T-helper 2 cell treated with Interferon-gamma antibody and Interleukin-4, amounts not matched to agents 100 ng/mL and 5 ng/mL, for 36 hours (primary cell): ENCODE measurements at regions not wholly inside any gene's neighbourhood (a gene's known extent, or its start where the extent isn't known, plus 50 kb on each side); places are given as distances from the start of the nearest gene placed in this dataset.

Experiments used
- intact Hi-C: fragments of 100-400 bp; cut with micrococcal nuclease; formaldehyde crosslinking; loops from one replicate; pipeline ENCODE4 v1.15.1; 2023

DNA sequence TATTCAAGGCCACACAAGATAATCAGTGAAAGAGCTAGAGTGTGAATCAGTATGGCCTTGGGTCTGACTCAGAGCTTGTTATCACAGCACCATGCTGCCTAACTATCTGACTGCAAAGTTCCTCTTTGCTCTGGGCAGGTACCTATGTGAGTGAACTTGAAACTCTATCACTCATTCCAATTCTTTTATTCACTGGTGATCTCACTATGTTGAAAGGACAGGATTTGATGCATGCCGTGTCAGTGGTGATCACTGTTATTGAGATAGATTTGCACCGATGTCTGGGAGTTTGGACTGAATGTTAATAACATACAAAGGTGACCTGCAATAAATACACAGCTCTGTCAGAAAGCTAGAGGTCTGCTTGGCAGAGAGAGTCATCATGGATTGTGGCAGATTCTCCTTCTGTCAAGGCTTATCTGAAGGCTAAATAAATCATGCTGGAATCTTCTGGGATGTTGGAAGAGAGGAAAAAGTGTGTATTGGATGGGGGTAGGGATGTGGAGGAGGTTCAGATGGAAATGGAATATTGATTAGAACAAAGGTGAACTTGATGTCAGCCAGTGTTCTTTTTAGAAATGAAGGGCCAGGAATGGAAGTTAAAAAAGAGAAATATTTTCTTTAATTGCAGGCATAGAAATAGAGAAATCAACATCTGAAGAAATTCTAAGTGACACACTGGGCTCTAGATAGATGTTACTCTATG, 91.8 kb upstream of the TNC start:
- intact Hi-C loops, result no loop called here

DNA sequence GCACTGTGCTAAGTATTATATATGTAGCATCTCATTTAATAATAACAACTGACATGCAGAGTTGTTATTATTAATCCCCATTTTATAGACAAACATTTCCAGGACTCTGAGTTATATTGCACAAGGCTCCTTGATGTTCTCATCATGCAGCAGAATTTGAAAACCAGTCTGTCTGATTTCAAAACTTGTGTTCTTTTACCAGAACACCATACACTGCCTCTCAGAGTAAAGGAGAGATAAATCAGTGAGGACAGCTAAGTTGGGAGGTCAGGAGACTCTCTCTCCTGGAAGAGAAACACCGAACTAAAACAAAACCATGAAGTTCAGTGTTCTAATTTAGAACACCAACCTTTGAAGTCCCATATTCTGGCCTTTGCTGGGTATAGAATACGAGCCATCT, 92.7 kb upstream of the TNC start:
- intact Hi-C loops, result no loop called here

DNA sequence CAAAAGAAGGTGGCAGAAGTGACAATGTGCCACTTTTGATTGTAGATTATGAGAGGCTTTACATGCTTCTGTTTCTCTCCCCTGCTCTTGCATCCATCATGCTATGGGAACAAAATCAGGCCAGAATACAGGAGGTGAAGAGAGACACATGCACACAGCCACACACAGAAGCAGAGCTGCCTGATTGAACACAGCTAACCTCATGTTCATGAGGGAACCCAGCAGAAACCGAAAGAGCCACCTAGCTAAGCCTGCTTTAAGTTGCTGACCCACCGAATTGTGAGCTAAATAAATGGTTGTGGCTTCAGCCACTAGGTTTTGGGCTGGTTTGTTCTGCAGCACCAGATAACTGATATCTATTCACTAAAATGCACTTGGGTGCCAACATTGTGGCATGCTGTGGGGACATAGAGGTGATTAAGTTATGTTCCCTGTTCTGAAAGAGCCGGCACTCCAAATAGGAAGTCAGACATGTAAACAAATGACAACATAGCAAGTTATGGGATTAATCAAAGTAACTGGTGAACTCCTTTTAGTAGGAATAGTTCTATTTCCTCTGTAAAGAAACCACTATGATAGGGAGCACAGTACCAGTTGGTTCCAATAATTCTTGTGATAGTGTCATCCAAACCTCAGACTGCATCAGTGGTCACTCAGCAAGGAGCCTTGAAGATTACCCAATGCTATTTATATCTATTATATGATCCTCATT, 93.6 kb upstream of the TNC start:
- intact Hi-C loops, result no loop called here

DNA sequence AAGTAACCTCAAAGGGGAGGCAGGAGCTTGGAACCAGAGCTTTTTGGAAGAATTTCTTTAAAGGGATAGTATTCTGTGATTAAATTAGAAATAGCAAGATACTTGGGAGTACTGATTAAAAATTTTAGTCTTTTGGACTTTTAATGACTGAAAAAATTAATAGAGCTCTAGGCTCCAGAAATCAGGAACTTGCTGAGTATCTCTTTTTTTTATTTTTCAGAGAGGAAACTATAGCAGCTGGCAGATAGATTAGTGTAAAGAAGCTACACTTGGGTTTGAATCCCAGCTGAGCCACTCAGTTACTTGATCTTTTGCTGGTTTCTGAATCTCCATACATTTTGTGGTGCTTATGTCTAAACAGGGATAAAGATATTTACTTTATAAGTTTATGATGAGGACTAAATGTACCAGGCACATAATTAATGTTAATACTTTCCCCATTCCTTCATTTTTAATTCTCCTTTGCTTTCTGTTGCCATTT, 94.2 kb upstream of the TNC start:
- intact Hi-C loops, result no loop called here

DNA sequence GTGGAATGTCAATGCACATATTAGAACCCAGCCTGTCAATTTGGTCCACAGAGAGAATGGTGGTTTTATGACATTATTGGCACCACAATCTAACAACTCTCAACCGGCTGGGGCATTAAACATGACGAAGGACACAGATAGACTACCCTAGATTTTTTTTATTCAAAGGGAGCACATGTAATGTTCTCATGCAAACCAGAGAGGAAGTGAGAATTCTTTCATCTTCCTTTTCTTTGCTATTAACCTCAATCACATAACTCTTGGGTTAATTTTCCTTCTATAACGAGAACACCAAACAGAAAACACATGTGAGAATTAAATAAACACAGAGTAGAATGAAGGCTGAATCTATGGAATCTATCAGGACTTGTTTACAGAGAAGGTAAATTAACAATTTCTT, 94.9 kb upstream of the TNC start:
- intact Hi-C loops, result no loop called here

DNA sequence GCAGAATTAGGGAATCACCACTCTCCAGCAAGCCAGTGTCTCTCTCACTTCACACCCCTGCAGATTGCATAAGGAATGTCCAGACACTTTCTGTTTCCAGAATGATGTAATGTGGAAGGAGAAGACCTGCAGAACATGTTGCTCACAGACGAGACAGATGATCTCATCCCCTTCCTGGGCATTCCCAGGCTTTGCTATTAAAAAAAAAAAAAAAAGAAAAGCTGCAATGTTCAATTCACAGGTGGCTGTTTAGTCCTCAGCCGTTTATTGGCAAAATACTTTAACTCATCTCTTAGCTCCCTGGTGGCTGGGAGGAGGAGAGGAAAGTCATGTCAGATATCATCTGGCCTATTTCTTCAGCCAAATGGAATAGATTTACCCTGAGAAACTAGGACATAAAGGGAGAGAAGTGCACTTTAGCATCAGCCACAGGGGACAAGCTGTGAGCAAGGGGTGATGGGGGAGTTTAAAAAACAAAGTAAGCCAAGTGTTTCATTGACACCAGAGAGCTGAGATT, 95.9 kb upstream of the TNC start:
- intact Hi-C loops, result no loop called here

DNA sequence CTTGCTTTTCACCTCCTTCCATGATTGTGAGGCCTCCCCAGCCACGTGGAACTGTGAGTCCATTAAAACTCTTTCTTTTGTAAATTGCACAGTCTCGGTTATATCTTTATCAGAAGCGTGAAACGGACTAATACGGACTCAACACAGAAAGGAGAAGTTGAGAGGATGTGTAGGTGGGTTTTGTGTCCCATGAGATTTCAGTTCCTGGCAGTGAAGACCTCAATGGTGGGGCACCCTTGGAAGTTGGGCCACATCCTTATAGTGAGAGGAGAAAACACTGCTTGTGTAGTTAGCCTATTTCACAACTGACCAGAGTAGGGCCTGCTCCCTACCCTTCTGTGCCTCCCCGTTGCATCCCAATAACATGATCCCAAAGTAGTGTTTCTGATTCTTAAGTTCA, 98.9 kb upstream of the TNC start:
- intact Hi-C loops, result no loop called here

DNA sequence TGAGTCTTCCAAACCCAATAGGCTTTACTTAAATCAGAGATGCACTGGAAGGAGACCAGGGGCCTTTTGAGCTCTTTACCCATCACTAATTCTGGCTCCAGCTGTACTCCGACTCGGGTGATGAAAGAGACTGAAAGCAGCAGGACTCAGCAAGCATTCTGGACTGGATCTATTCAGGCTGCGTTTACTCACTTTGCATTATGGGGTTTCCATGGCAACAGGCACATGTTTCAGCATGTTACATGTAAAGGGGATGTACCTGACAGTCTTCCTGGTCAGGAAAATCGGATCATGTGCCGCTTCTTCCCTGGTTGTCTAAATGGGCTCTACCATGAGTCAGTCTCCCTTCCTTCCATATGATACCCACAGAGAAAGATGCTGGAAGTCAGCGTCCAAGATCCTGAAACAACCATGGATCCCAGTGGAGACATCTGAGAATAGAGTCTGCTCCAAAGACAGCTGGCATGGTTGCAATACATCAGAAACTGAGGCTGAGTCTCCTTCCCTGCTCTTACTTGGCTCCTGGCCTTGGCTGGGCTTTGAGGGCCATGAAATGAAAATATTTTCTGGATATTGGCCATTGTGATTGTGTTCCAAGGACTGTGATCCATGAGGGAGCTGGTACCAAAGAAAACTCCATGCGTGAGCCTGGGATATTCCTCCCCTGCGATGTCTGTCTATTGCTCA, 102.5 kb upstream of the TNC start:
- intact Hi-C loops, result no loop called here

DNA sequence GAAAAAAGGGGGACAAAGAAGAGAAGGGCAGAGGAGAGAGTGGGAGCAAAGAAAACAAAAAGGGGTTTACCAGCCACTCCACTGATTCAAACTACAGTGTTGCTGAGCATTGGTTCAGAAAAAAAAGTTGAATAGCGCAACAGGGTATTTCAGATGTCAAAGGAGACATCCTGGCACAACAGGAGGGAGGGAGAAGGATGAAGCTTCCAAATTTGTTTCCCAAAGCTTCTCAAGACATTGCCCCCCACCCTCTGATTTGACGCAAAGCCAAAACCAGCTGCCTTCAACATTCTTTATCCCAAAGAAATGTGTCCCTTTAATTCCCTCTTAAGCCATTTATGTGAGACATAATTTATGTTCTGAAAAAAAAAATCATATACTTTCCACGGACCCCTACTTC, 105.5 kb upstream of the TNC start:
- intact Hi-C loops, result no loop called here

DNA sequence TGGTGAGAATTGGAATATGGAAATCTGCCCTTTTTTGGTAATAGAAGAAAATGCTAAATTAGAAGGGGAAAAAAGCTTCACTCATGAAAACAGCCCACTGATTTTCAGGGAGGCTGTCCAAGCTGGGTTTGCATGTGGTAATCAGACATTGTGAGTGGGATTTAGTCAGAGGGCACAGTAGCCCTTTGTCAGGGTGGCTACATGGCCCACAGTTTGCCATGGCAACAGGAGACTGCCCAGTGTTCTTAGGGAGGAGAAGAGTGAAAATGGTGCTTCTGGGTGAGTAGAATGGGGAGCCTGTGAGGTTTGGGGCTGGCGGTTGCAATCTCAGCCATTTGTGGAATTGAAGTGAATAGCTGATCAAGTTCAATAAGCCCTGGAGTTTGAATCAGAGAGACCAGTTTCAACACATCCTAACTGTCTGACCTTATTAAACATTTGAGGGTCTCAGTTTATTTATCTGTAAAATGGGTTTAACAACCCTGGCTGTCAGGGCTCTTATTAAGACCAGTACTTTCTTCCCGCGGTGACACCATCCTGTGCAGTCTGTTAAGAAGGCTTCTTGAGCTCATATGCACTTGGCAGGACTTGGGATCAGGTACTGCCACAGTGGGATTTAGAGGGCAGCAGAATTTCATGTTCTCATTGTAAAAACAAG, 107.6 kb upstream of the TNC start:
- intact Hi-C loops, result no loop called here

DNA sequence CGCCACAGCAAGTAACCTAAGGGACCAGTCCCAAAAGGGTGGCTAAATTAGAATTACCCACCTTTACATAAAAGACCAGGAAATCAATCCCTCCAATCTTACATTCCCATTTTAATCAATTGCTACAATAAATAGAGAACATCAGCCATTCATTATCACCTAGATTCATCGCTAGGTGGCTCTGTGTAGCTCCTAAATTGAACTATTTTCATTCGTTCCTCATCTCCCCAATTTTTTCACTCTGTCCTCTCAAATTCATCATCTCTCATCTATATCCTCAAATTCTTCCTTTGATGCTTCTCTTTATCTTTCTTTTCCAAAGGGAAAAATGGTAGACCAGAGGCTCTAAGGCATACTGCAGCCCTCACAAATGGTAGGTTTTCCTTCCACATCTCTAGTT, 108.2 kb upstream of the TNC start:
- intact Hi-C loops, result no loop called here

DNA sequence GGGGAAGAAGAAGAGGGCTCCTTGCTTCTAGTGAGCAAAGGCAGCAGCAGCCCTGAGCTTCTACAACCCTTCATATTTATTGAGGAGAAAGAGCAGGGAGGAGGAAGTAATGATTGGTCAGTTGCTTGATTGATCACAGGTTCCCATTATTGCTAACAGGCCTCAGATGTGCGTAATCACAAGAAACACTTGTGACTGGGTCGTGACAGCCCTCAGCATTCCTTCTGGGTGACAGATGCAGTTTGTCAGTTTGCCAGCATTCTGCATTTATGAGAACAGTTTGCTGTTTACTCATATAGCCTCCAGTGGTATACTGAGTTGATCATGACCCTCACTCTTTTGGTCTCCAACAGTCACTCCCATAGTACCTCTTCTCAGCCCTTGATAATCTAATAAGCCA, 111.5 kb upstream of the TNC start:
- intact Hi-C loops, result no loop called here

DNA sequence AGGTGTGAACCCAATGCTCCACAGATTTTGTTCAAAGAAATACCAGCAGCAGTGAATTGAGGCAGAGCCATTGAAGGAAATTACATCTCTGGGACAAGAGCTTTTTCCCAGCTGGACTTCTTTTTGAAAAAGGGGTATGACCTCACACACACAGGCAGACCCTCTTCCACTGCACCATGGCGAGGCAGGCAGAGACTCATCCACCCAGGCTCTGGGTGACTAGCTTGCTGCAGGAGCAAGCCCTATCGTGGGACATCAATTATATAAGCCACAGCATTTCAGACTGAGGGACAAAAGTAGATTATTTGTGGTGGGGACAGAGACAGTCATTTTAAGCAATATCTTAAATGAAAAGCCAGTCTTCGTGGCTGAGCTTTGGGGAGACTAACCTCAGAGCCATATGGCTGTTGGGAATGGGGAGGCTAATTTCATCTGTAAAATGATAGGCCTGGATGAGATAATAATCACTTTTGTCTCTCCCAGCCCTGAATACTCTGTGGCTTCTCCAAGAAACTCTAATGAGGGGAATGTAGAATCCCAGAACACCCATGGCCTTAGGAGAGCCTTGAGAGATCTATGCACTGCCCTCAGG, 113.1 kb upstream of the TNC start:
- intact Hi-C loops, result no loop called here

DNA sequence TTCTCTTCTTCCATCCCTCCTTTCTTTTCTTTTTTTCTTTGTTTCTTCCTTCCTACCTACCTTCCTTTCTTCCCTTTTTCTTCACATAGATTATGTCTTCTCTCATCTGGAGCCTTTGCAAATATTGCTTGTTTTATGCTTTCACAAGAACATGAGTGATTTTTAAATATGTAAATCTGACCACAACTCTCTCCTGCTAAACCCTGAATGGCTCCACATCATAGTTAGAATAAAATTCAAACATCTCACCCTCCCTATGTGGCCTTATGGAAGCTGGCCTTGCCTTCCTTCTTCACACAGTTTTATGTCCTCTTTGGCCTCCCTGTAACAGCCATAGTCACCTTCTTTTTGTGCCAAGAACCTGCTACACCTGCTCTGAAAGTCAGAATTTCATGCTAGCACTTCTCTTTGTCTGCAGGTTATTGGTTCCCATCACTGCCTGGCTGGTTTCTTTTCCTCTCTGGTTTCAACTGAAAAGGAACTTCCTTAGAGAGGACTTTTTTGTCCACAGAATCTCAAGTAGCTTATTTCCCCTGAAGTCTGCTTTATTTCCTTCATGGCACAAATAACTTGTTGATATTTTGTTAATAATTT, 114.3 kb upstream of the TNC start:
- intact Hi-C loops, result no loop called here

DNA sequence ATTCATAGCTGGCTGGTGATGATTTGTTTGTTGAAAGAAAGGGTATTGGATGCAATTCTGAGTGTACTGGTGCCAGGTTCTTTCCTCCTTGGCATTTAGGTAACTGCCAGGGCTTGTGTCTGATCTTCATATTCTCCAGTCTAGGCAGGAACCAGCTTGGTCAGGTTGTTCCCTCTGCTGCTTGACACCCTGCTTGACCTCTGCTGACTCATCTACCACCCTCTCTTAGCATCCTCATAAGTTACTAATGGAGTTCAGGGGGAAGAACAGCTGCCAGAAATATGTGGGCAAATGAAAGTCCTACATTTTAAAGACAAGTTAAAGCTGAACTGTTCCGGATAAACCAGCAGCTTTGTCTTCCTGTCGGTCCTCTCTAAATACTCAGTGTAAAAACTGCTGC, 116.1 kb upstream of the TNC start:
- intact Hi-C loops, result no loop called here

DNA sequence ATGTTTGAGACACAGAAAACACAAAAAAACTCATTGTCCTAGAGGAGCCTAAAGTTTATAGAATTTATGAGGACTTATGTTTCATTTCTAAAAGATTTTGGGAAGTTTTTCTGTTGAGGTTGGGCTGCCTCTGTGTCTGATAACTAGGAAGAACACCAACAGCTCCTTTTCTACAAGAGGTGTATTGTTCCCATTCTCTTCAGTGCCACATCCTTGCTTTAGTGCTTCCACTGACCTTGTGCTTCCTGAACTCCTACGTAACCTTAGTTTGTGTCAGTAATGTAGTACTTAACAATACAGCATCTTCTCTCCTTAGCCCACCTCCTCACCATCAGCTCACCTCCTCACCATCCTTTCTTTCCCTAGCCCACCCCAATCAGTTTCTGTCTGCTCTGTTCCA, 117.3 kb upstream of the TNC start:
- intact Hi-C loops, result no loop called here

DNA sequence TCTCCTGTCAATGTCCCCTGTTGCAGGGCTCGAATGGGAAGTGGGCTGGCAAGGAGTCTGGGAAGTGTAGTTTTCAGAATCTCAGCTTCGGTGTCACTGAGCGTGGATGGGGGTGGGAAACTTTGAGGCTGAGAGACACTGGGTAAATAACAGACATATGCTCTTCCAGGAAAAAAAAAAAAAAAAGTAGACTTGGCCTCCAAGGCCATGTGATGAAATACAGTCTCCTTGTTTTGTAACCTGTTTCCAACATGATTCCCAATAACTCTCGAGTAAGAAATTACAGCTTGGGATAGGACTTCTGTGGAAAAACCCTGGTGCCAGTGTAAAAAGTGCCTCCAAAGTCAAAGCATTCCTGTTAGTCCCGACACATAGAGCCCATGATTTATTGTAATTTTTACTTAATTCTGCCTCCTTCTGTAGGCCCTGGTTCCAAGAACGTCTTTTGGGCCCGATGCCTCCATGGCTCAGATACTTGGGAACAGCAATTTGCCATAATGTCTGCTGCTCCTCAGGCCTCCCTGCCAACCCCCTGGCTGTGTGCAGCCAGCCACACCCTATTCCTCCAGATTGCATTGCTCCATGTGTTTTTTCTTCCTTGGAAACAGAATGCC, 119.5 kb upstream of the TNC start:
- intact Hi-C loops, result no loop called here

DNA sequence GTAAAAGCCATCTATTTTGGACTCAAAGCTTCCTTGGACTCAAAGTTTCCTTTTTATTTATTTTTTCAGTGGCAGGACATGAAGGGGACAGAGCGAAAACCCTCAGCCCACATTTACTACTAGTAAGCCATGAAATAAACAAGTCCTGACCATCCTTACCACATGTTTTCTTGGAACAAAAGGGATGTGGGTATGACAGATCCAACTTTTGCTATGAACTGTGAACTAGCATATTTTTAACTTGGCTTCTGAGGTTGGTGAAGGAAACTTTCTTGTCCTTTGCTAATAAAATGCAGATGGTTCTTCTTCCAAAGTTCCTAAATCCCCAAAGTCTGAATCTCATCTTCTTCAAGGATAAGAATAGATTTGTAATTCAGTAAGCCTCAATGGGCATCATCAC, 122.7 kb upstream of the TNC start:
- intact Hi-C loops, result no loop called here

DNA sequence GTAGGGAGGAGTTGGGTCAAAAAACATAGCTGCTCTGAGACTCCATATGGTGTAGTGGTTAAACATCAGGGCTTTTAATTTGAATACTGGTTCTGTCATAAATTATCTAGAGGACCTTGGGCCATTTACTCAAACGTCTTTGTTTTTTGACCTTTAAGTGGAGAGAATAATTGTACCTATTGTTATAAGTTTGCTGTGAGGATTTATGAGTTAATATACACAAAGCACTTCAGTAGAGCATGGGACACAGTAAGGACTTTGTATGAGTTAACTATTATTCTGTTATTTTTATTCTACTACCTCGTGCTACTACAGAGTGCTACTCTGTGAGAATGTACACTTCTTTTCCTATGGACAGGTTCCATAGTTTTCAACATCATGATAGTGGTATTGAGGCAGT, 123.7 kb upstream of the TNC start:
- intact Hi-C loops, result no loop called here

DNA sequence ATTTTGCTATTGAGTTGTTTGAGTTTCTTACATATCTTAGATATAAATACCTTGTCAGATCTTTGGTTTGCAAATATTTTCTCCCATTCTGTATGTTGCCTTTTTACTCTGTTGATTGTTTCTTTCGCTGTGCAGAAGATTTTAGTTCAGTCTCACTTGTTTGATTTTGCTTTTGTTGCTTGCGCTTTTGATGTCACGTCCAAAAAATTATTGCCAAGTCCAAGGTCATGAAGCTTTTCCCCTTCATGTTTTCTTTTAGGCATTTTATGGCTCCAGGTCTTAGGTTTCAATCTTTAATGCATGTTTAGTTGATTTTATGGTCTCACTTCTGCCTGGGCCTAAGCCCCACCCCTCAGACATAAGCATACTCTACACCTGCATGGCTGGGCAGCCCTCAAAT, 131.5 kb upstream of the TNC start:
- intact Hi-C loops, result no loop called here

DNA sequence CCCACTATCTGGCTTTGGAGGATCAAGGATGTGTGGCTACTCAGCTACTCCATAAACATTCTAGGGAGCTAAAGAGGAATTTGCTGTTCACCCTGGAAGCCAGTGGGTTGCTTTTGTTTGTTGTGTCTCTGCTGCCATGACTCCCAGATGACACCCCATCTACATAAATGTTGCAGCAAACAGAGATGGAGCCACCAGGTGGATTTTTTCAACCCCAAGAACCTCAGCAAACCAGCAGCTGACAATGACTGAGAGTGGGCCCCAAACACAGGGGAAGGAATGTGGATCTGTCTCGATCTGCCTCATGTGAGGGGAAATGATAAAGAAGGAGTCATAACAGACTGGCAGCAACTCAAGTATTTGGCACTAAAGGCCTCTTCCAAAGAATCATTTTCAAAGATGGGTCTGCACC, 132.7 kb upstream of the TNC start:
- intact Hi-C loops, result no loop called here
